ENCODE measurements at regions not wholly inside any gene's neighbourhood (a gene's known extent, or its start where the extent isn't known, plus 50 kb on each side); places are given as distances from the start of the nearest gene placed in this dataset.

GRCh38 chr21:35900539-35900938 is 159.8 kb downstream of the SETD4 start:
- Mint-ChIP-seq H3K27ac (no peak overlapping the region), H3K36me3 (ENCODE audit: low read depth) (no peaks in the 10 kb centered on the region), H3K4me1 (ENCODE audit: low read depth) (no peaks in the 10 kb centered on the region), H3K9me3 (no peaks in the 10 kb centered on the region), H3K4me3 (no peak overlapping the region), H3K27me3 (ENCODE audit: low read depth) (peaks cover 21% of the 10 kb centered on the region)
- no peak for DNase-seq (ENCODE audit: low spot score)

- H3K4me3 Mint-ChIP-seq, result no peak overlapping the region
- H3K27me3 Mint-ChIP-seq (ENCODE audit: low read depth), result no peaks in the 10 kb centered on the region
- H3K4me1 Mint-ChIP-seq (ENCODE audit: low read depth), result no peaks in the 10 kb centered on the region
- no peak overlapping the region for H3K27ac Mint-ChIP-seq
- no peaks in the 10 kb centered on the region for H3K9me3 Mint-ChIP-seq
- no peak for DNase-seq (ENCODE audit: low spot score)
- no peaks in the 10 kb centered on the region for H3K36me3 Mint-ChIP-seq (ENCODE audit: low read depth)
Observed at GRCh38 chr21:35896060-35896459, 164.3 kb downstream of the SETD4 start.

GRCh38 chr21:35895598-35895997 is 164.7 kb downstream of the SETD4 start:
- no peak overlapping the region for H3K4me3 Mint-ChIP-seq
- DNase-seq (ENCODE audit: low spot score), result no peak
- no peak overlapping the region for H3K27ac Mint-ChIP-seq
- H3K9me3 Mint-ChIP-seq, result no peaks in the 10 kb centered on the region
- H3K4me1 Mint-ChIP-seq (ENCODE audit: low read depth), result no peaks in the 10 kb centered on the region
- no peaks in the 10 kb centered on the region for H3K36me3 Mint-ChIP-seq (ENCODE audit: low read depth)
- H3K27me3 Mint-ChIP-seq (ENCODE audit: low read depth), result no peaks in the 10 kb centered on the region

GRCh38 chr21:35893156-35893555 is 167.2 kb downstream of the SETD4 start:
- Mint-ChIP-seq H3K4me3 (no peak overlapping the region), H3K27me3 (ENCODE audit: low read depth) (peaks cover 11% of the 10 kb centered on the region), H3K9me3 (no peaks in the 10 kb centered on the region), H3K4me1 (ENCODE audit: low read depth) (no peaks in the 10 kb centered on the region), H3K36me3 (ENCODE audit: low read depth) (no peaks in the 10 kb centered on the region), H3K27ac (no peak overlapping the region)
- DNase-seq (ENCODE audit: low spot score), result no peak

GRCh38 chr21:35886887-35887286 is 173.4 kb downstream of the SETD4 start:
- Mint-ChIP-seq H3K4me1 (ENCODE audit: low read depth) (no peaks in the 10 kb centered on the region), H3K27me3 (ENCODE audit: low read depth) (peaks cover 33% of the 10 kb centered on the region), H3K36me3 (ENCODE audit: low read depth) (no peaks in the 10 kb centered on the region), H3K27ac (no peak overlapping the region), H3K9me3 (no peaks in the 10 kb centered on the region), H3K4me3 (no peak overlapping the region)
- no peak for DNase-seq (ENCODE audit: low spot score)

- H3K27me3 Mint-ChIP-seq (ENCODE audit: low read depth), result peaks cover 33% of the 10 kb centered on the region
- no peak overlapping the region for H3K4me3 Mint-ChIP-seq
- H3K9me3 Mint-ChIP-seq, result no peaks in the 10 kb centered on the region
- H3K36me3 Mint-ChIP-seq (ENCODE audit: low read depth), result no peaks in the 10 kb centered on the region
- no peak for DNase-seq (ENCODE audit: low spot score)
- no peaks in the 10 kb centered on the region for H3K4me1 Mint-ChIP-seq (ENCODE audit: low read depth)
- H3K27ac Mint-ChIP-seq, result no peak overlapping the region
Observed at GRCh38 chr21:35885942-35886541, 174.3 kb downstream of the SETD4 start.

- H3K9me3 Mint-ChIP-seq, result no peaks in the 10 kb centered on the region
- H3K4me1 Mint-ChIP-seq (ENCODE audit: low read depth), result no peaks in the 10 kb centered on the region
- no peak overlapping the region for H3K27ac Mint-ChIP-seq
- H3K36me3 Mint-ChIP-seq (ENCODE audit: low read depth), result no peaks in the 10 kb centered on the region
- no peak overlapping the region for H3K4me3 Mint-ChIP-seq
- H3K27me3 Mint-ChIP-seq (ENCODE audit: low read depth), result peaks cover 23% of the 10 kb centered on the region
- no peak for DNase-seq (ENCODE audit: low spot score)
Observed at GRCh38 chr21:35882791-35883240, 177.5 kb downstream of the SETD4 start.

GRCh38 chr21:35873441-35873840 is 186.9 kb downstream of the SETD4 start:
- H3K27ac Mint-ChIP-seq, result no peak overlapping the region
- no peak for DNase-seq (ENCODE audit: low spot score)
- H3K27me3 Mint-ChIP-seq (ENCODE audit: low read depth), result peaks cover 24% of the 10 kb centered on the region
- H3K9me3 Mint-ChIP-seq, result peaks cover 3% of the 10 kb centered on the region
- H3K4me1 Mint-ChIP-seq (ENCODE audit: low read depth), result no peaks in the 10 kb centered on the region
- H3K36me3 Mint-ChIP-seq (ENCODE audit: low read depth), result no peaks in the 10 kb centered on the region
- no peak overlapping the region for H3K4me3 Mint-ChIP-seq

GRCh38 chr21:35871906-35872305 is 188.4 kb downstream of the SETD4 start:
- no peaks in the 10 kb centered on the region for H3K4me1 Mint-ChIP-seq (ENCODE audit: low read depth)
- peaks cover 3% of the 10 kb centered on the region for H3K9me3 Mint-ChIP-seq
- no peak overlapping the region for H3K27ac Mint-ChIP-seq
- H3K4me3 Mint-ChIP-seq, result no peak overlapping the region
- no peak for DNase-seq (ENCODE audit: low spot score)
- peaks cover 24% of the 10 kb centered on the region for H3K27me3 Mint-ChIP-seq (ENCODE audit: low read depth)
- H3K36me3 Mint-ChIP-seq (ENCODE audit: low read depth), result no peaks in the 10 kb centered on the region

- peaks cover 14% of the 10 kb centered on the region for H3K27me3 Mint-ChIP-seq (ENCODE audit: low read depth)
- DNase-seq (ENCODE audit: low spot score), result no peak
- H3K9me3 Mint-ChIP-seq, result peaks cover 3% of the 10 kb centered on the region
- no peaks in the 10 kb centered on the region for H3K4me1 Mint-ChIP-seq (ENCODE audit: low read depth)
- H3K4me3 Mint-ChIP-seq, result no peak overlapping the region
- H3K36me3 Mint-ChIP-seq (ENCODE audit: low read depth), result no peaks in the 10 kb centered on the region
- H3K27ac Mint-ChIP-seq, result no peak overlapping the region
Observed at GRCh38 chr21:35868869-35869223, 191.5 kb downstream of the SETD4 start.

GRCh38 chr21:35868005-35868868 is 192.1 kb downstream of the SETD4 start:
- Mint-ChIP-seq H3K27ac (no peak overlapping the region), H3K9me3 (peaks cover 3% of the 10 kb centered on the region), H3K4me1 (ENCODE audit: low read depth) (no peaks in the 10 kb centered on the region), H3K4me3 (no peak overlapping the region), H3K36me3 (ENCODE audit: low read depth) (no peaks in the 10 kb centered on the region), H3K27me3 (ENCODE audit: low read depth) (peaks cover 14% of the 10 kb centered on the region)
- DNase-seq (ENCODE audit: low spot score), result no peak

- H3K4me3 Mint-ChIP-seq, result no peak overlapping the region
- H3K27ac Mint-ChIP-seq, result no peak overlapping the region
- no peaks in the 10 kb centered on the region for H3K36me3 Mint-ChIP-seq (ENCODE audit: low read depth)
- DNase-seq (ENCODE audit: low spot score), result no peak
- H3K27me3 Mint-ChIP-seq (ENCODE audit: low read depth), result no peaks in the 10 kb centered on the region
- peaks cover 3% of the 10 kb centered on the region for H3K9me3 Mint-ChIP-seq
- H3K4me1 Mint-ChIP-seq (ENCODE audit: low read depth), result no peaks in the 10 kb centered on the region
Observed at GRCh38 chr21:35864039-35864438, 196.3 kb downstream of the SETD4 start.

- H3K27ac Mint-ChIP-seq, result no peak overlapping the region
- no peaks in the 10 kb centered on the region for H3K4me1 Mint-ChIP-seq (ENCODE audit: low read depth)
- DNase-seq (ENCODE audit: low spot score), result no peak
- H3K36me3 Mint-ChIP-seq (ENCODE audit: low read depth), result no peaks in the 10 kb centered on the region
- no peaks in the 10 kb centered on the region for H3K9me3 Mint-ChIP-seq
- H3K4me3 Mint-ChIP-seq, result no peak overlapping the region
- peaks cover 4% of the 10 kb centered on the region for H3K27me3 Mint-ChIP-seq (ENCODE audit: low read depth)
Observed at GRCh38 chr21:35862969-35863368, 197.4 kb downstream of the SETD4 start.

GRCh38 chr21:35861661-35862060 is 198.7 kb downstream of the SETD4 start:
- Mint-ChIP-seq H3K4me1 (ENCODE audit: low read depth) (no peaks in the 10 kb centered on the region), H3K36me3 (ENCODE audit: low read depth) (no peaks in the 10 kb centered on the region), H3K27ac (no peak overlapping the region), H3K9me3 (no peaks in the 10 kb centered on the region), H3K4me3 (no peak overlapping the region), H3K27me3 (ENCODE audit: low read depth) (peaks cover 8% of the 10 kb centered on the region)
- DNase-seq (ENCODE audit: low spot score), result no peak

All from T-helper 2 cell treated with Interferon-gamma antibody and Interleukin-4, amounts not matched to agents 5 μg/mL and 100 μg/mL, for 36 hours (primary cell).